ENCODE measurements at regions not wholly inside any gene's neighbourhood (a gene's known extent, or its start where the extent isn't known, plus 50 kb on each side); places are given as distances from the start of the nearest gene placed in this dataset.
A peak's percentile ranks its signal among the peaks of the same experiment; 100 is the strongest.

- Histone ChIP-seq H3K4me3 (IDR thresholded peaks at IDR 0.05; ENCODE audit: insufficient read depth, low read depth, low read length) (no peak overlapping the region), H3K27ac (peak overlapping the region; percentile 77; the same call in 1 of the 2 replicates), H3K36me3 (ENCODE audit: insufficient read depth) (no peaks in the 10 kb centered on the region), H4K20me1 (ENCODE audit: insufficient read depth) (no peaks in the 10 kb centered on the region), H3K4me1 (ENCODE audit: low read depth, poor library complexity, severe bottlenecking) (peaks cover 32% of the 10 kb centered on the region), H3K79me2 (ENCODE audit: insufficient read depth, low read depth) (no peaks in the 10 kb centered on the region), H3K27me3 (ENCODE audit: insufficient read depth, low read depth) (no peaks in the 10 kb centered on the region), H3K4me2 (no peak overlapping the region; the same call in 1 of the 2 replicates), H2AFZ (ENCODE audit: low read depth) (no peak overlapping the region), H3K9ac (no peak overlapping the region)
- TF ChIP-seq CTCF (conservative IDR thresholded peaks at IDR 0.05; ENCODE audit: low read depth, low read length) = no peak
Measured at GRCh38 chr6:26224940-26225847, 138.0 kb downstream of the HFE start.

- no peaks in the 10 kb centered on the region for H4K20me1 ChIP-seq (ENCODE audit: insufficient read depth)
- H3K4me1 ChIP-seq (ENCODE audit: low read depth, poor library complexity, severe bottlenecking) = peaks cover 24% of the 10 kb centered on the region
- H3K27ac ChIP-seq = no peak overlapping the region
- no peaks in the 10 kb centered on the region for H3K79me2 ChIP-seq (ENCODE audit: insufficient read depth, low read depth)
- H3K27me3 ChIP-seq (ENCODE audit: insufficient read depth, low read depth) = no peaks in the 10 kb centered on the region
- H3K36me3 ChIP-seq (ENCODE audit: insufficient read depth) = no peaks in the 10 kb centered on the region
- H2AFZ ChIP-seq (ENCODE audit: low read depth) = no peak overlapping the region
- H3K9ac ChIP-seq = no peak overlapping the region
- H3K4me2 ChIP-seq = no peak overlapping the region
- no peak overlapping the region for H3K4me3 ChIP-seq (IDR thresholded peaks at IDR 0.05; ENCODE audit: insufficient read depth, low read depth, low read length)
- TF ChIP-seq CTCF (conservative IDR thresholded peaks at IDR 0.05; ENCODE audit: low read depth, low read length) = no peak
Measured at GRCh38 chr6:26225848-26226578, 138.8 kb downstream of the HFE start.

GRCh38 chr6:26226579-26226967 lies 138.4 kb upstream of the BTN3A2 start:
- Histone ChIP-seq H3K4me2 (no peak overlapping the region), H3K4me1 (ENCODE audit: low read depth, poor library complexity, severe bottlenecking) (peaks cover 24% of the 10 kb centered on the region), H4K20me1 (ENCODE audit: insufficient read depth) (no peaks in the 10 kb centered on the region), H2AFZ (ENCODE audit: low read depth) (no peak overlapping the region), H3K36me3 (ENCODE audit: insufficient read depth) (no peaks in the 10 kb centered on the region), H3K79me2 (ENCODE audit: insufficient read depth, low read depth) (no peaks in the 10 kb centered on the region), H3K27ac (no peak overlapping the region), H3K27me3 (ENCODE audit: insufficient read depth, low read depth) (no peaks in the 10 kb centered on the region), H3K9ac (no peak overlapping the region), H3K4me3 (IDR thresholded peaks at IDR 0.05; ENCODE audit: insufficient read depth, low read depth, low read length) (no peak overlapping the region)
- TF ChIP-seq CTCF (conservative IDR thresholded peaks at IDR 0.05; ENCODE audit: low read depth, low read length) = no peak

GRCh38 chr6:26230351-26230750 lies 134.6 kb upstream of the BTN3A2 start:
- H3K4me1 ChIP-seq (ENCODE audit: low read depth, poor library complexity, severe bottlenecking) = peaks cover 22% of the 10 kb centered on the region
- TF ChIP-seq CTCF (conservative IDR thresholded peaks at IDR 0.05; ENCODE audit: low read depth, low read length) = no peak
- no peak overlapping the region for H3K4me2 ChIP-seq
- no peak overlapping the region for H3K4me3 ChIP-seq (IDR thresholded peaks at IDR 0.05; ENCODE audit: insufficient read depth, low read depth, low read length)
- no peaks in the 10 kb centered on the region for H3K36me3 ChIP-seq (ENCODE audit: insufficient read depth)
- no peak overlapping the region for H2AFZ ChIP-seq (ENCODE audit: low read depth)
- H4K20me1 ChIP-seq (ENCODE audit: insufficient read depth) = no peaks in the 10 kb centered on the region
- no peak overlapping the region for H3K27ac ChIP-seq
- no peaks in the 10 kb centered on the region for H3K27me3 ChIP-seq (ENCODE audit: insufficient read depth, low read depth)
- H3K79me2 ChIP-seq (ENCODE audit: insufficient read depth, low read depth) = no peaks in the 10 kb centered on the region; the same call in 1 of the 2 replicates
- no peak overlapping the region for H3K9ac ChIP-seq
